ENCODE measurements at regions not wholly inside any gene's neighbourhood (a gene's known extent, or its start where the extent isn't known, plus 50 kb on each side); places are given as distances from the start of the nearest gene placed in this dataset.
"Not testable (repeated sequence)": the region's sequence is repeated elsewhere in the genome, so short reads cannot be mapped to it uniquely, and the experiment has no call there.

DNA sequence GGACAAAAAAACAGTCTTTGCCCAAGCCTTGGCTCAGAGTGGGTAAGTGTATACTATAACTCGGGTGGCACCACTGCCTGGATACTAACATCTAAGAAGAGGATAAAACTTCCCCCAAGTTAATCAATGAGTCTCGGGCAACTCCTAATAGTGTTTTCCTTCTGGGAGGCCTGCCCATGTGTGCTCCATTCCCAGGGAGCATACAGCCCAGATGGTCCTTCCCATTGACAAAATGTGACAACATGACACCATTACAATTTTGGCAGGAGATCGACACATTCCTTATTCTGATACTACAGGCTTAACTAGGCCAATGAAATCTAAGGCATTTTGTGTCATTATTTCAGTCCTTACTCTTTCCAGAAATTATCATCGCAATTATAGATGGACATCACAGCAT lies 52.7 kb upstream of the CRIM1 start:
- DNase-seq (ENCODE audit: low read depth in 2 of 2), result no peak

DNA sequence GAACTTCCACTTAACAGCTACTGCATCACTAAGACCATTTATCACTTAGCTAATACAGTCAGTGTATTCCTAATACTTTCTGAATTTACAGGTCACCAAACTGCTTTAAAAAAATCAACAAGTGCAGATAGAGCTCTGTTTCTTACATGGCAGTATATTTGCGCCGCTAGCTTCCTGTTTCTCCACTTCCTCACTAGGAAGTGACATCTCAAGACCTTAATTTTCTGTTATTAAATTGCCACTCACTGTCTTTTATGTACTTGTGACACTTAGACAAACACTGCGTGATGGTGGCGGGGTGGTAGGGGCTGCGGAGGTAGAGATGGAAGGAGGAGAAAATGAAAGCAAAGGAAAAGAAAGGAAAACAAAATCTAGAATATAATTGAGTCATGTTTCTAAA lies 53.7 kb upstream of the CRIM1 start:
- DNase-seq (ENCODE audit: low read depth in 2 of 2), result no peak

DNA sequence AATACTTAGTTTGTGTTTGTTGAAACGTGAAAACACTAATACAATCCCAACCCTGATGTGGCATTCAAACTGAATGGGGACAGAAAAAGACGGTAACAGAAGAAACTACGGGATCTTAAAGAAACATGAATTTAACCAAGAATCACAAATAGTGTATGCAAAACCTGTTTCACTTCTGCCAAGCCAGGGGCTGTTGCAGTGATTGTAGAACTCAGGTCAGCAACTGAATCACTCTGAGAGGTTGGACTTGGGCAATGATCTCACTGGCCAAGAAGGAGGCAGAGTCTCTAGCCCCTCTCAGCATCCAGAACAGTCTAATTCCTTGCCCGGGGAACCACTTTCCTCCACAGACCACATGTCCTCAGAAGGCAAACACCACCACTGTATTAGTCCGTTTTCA lies 54.9 kb upstream of the CRIM1 start:
- DNase-seq (ENCODE audit: low read depth in 2 of 2), result no peak

DNA sequence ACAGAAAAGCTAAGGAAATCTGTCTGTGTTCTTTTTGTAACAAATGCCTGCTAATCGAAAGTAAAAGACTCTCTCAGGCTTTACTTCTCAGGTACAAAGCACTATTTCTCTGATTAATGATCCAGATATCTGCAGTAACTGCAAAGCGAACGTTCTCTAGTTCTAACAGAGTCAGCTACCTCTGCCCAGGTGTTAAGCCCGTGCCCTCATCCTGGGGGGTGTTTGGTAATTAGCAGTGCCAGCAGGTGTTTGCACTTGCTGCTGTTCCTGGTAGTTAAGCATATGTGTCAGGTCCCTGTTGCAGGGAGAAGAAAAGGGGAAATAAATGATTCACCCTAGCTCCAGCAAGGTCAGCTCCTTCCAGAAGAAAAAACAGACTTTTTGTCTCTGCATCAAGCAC lies 58.8 kb upstream of the CRIM1 start:
- no peak for DNase-seq (ENCODE audit: low read depth in 2 of 2)

DNA sequence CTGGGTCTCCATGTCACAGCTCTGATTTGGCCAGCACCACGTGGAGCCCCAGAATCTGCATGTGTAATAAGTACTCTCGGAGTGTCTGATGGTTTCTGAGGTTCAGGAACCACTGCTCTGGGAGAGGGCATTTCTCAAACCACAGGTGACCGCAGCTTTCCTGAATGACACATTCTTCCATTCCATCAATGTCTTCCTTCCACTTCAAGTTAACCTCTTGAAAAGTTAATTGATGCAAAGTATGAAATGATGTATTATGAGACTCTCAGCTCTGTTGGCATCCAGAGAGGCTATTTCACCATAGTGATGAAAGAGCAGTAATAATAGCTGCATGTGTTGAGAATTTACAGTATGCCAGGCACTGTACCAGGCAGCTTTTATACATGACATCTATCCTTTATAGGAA lies 61.3 kb upstream of the CRIM1 start:
- peak in 1 of 2 donors; percentile 9 for DNase-seq (ENCODE audit: low read depth in 2 of 2)

DNA sequence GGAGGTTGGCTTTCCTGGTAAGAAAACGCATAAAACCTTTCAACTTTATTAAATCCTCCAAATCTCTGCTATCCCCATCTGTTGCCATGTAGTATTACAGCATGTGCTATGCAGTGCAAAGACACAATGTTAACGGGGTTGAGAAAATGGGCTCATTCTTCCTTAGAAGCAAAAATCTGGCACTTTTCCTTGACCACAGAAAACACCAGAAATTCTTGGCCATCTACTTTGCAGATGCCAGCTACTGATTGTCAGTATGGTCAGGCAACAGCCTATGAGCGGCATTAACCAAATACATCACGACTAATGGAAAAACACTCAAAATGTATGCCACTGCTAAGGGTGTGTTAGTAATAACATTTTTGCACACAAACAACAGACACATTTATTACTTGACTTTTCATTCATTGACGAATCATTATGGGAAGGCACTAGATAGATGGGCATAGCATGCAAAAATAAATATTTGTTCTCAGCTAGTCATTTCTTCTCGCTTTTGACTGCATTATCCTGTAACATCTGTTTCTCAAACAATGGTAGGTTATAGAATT lies 65.2 kb upstream of the CRIM1 start:
- DNase-seq (ENCODE audit: low read depth in 2 of 2), result no peak

- no peak for DNase-seq (ENCODE audit: low read depth in 2 of 2)
These were observed 65.8 kb upstream of the CRIM1 start for GRCh38 chr2:36289731-36290130.

GRCh38 chr2:36287363-36288275 lies 68.0 kb upstream of the CRIM1 start:
- peak in 1 of 2 donors; percentile 80 for DNase-seq (ENCODE audit: low read depth in 2 of 2)

DNA sequence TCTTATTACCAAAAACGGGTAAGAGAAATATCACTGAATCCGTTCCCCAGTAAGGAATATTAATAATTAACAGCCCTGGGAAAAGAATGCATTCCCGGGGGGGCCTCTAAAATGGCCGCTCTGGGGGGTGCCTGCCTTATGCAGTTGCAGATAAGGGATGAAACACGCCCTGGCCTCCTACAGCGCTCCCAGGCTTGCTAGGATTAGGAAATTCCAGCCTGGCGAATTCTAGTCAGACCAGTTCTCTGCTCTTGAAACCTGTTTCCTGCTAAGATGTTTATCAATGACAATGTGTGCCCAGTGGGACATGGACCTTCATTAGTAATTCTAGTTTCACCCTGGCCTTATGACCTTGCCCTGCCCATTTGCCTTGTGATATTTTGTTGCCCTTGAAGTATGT lies 76.1 kb upstream of the CRIM1 start:
- DNase-seq (ENCODE audit: low read depth in 2 of 2), result not testable (repeated sequence)

GRCh38 chr2:36277881-36278523 lies 77.6 kb upstream of the CRIM1 start:
- DNase-seq (ENCODE audit: low read depth in 2 of 2), result no peak

- DNase-seq (ENCODE audit: low read depth in 2 of 2), result peak in 1 of 2 donors; percentile 83
These were observed 78.3 kb upstream of the CRIM1 start for GRCh38 chr2:36277146-36277808.

- DNase-seq (ENCODE audit: low read depth in 2 of 2), result peak; percentile 38 to 46
These were observed 84.3 kb upstream of the CRIM1 start for GRCh38 chr2:36271266-36271665.

DNA sequence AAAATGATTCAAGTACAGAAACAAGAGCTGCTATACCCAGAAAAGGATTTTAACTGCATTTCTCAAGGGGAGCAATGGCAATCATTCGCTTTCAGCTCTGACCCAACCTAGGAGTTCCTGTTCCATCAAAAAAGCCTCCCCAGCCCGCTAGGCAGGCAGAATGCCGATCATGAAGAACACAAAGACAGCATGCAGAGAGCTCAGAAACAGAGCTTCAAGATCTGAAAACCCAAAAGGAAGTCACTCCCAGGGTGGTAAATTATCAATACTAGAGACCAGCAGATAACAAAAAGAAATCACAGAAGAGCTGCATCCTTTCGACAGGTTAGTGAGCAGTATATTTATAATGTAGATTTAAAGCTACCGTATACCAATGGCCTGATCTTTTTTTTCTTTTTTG lies 84.8 kb upstream of the CRIM1 start:
- DNase-seq (ENCODE audit: low read depth in 2 of 2), result no peak

- DNase-seq (ENCODE audit: low read depth in 2 of 2), result no peak
These were observed 88.4 kb upstream of the CRIM1 start for GRCh38 chr2:36267194-36267593.

- DNase-seq (ENCODE audit: low read depth in 2 of 2), result no peak
These were observed 88.9 kb upstream of the CRIM1 start for GRCh38 chr2:36266536-36267121.

DNA sequence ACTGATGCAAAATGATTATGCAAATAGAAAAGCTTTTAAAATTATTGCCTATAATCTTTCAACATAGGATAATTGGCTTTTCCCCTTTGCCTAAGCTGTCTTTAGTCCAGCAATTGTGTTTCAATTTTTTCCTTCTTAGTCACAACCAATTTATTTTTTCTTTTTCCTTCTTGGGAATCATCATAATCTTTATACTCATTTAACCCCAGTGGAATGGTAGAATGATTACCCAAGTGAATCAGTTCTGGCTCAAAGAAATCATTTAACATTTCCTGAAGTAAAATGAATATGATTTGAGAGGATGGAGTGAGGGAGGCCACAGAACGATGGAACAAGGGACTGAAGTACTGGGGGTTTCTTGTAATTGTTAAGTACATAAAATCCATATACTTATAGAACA lies 93.0 kb upstream of the CRIM1 start:
- DNase-seq (ENCODE audit: low read depth in 2 of 2), result no peak

DNA sequence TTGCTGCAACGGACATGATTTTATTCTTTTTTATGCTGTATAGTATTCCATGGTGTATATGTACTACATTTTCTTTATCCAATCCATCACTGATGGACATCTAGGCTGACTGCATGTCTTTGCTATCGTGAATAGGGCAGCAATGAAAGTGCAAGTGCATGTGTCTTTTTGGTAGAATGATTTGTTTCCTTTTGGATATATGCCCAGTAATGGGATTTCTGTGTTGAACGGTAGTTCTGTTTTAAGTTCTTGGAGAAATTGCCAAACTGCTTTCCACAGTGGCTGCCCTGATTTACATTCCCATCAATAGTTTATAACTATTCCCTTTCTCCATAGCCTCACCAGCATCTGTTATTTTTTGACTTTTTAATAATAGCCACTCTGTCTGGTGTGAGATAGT lies 99.7 kb upstream of the CRIM1 start:
- no peak for DNase-seq (ENCODE audit: low read depth in 2 of 2)

GRCh38 chr2:36253086-36253485 lies 102.5 kb upstream of the CRIM1 start:
- no peak for DNase-seq (ENCODE audit: low read depth in 2 of 2)

DNA sequence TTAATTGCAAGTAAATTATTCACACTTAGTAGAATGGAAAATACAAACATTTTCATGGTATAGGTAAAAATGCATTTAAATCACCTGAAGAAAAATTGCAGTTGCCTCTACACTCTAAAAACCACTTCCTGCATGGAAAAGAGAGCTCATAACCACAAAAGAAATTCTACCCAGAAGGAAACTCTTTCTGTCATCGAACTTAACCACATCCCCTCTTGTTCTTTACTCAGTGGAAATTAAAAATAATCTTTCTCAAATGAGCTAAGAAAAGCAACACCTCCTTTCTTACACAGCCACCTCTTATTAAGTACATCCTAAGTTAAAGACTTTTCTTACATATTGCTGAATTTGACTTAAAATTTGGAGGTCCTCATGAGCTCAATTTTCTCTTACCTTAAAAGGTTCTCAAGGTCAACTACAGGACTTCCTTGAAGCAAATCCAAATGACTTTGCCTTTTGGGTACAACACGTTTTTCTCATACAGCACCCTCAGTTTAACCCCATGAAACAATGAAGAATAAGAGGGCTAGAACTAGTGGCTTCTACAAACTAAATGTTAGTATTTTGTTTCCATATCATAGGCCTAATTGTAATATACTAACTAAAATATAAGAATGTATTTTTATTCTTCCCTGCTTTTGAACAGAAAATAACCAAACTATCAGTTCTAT lies 109.1 kb upstream of the CRIM1 start:
- no peak for DNase-seq (ENCODE audit: low read depth in 2 of 2)

- DNase-seq (ENCODE audit: low read depth in 2 of 2), result no peak
These were observed 109.9 kb upstream of the CRIM1 start for GRCh38 chr2:36245651-36246050.

- no peak for DNase-seq (ENCODE audit: low read depth in 2 of 2)
These were observed 117.5 kb upstream of the CRIM1 start for GRCh38 chr2:36238106-36238505.

Data from lung microvascular endothelial cell (primary cell).